Liver (tissue), 9 donors: ENCODE measurements at regions not wholly inside any gene's neighbourhood (a gene's known extent, or its start where the extent isn't known, plus 50 kb on each side); places are given as distances from the start of the nearest gene placed in this dataset. TPM values are rescaled to one million over a fixed set of nuclear protein-coding genes. Genes with fewer than 3 reads are reported as not detected.

Experiments used
- DNase-seq: peaks from one replicate; pipeline ENCODE4 v3.0.0-alpha.2; 2017; ENCODE audit warnings: low spot score
- H3K27ac ChIP-seq, 2 donors: one replicate each; pipeline ENCODE4 v1.7.0; 2013; ENCODE audit warnings: inconsistent platforms in 2 of 2, low read length in 2 of 2, control low read depth in 1 of 2, low read depth in 1 of 2, mild to moderate bottlenecking in 1 of 2
- H3K27me3 ChIP-seq, 4 donors: one replicate each; pipeline versions ENCODE4 v1.6.1 to v1.7.0; 2013; ENCODE audit warnings: low read length in 3 of 4, inconsistent platforms in 1 of 4, mild to moderate bottlenecking in 1 of 4, moderate library complexity in 1 of 4; ENCODE audit not compliant: control insufficient read depth in 4 of 4, insufficient read depth in 4 of 4
- H3K36me3 ChIP-seq, 4 donors: one replicate each; pipeline versions ENCODE4 v1.6.1 to v1.7.0; 2013; ENCODE audit warnings: low read length in 3 of 4, mild to moderate bottlenecking in 3 of 4, low read depth in 1 of 4, moderate library complexity in 1 of 4; ENCODE audit not compliant: control insufficient read depth in 4 of 4, insufficient read depth in 3 of 4
- H3K4me1 ChIP-seq, 4 donors: one replicate each; pipeline versions ENCODE4 v1.6.1 to v1.7.0; 2013; ENCODE audit warnings: low read length in 3 of 4, mild to moderate bottlenecking in 3 of 4, moderate library complexity in 1 of 4; ENCODE audit not compliant: control insufficient read depth in 4 of 4, insufficient read depth in 4 of 4
- H3K4me3 ChIP-seq, 3 donors: one replicate each; pipeline versions ENCODE4 v1.6.1 to v1.7.0; 2013; ENCODE audit warnings: low read length in 3 of 3, control low read depth in 1 of 3, low read depth in 1 of 3, mild to moderate bottlenecking in 1 of 3
- H3K9ac ChIP-seq, 2 donors: one replicate each; pipeline ENCODE4 v1.7.0; 2013; ENCODE audit warnings: low read length in 2 of 2, mild to moderate bottlenecking in 2 of 2, moderate library complexity in 2 of 2, control low read depth in 1 of 2, low read depth in 1 of 2
- H3K9me3 ChIP-seq, 4 donors: one replicate each; pipeline versions ENCODE4 v1.6.1 to v1.7.0; 2013; ENCODE audit warnings: low read length in 3 of 4; ENCODE audit not compliant: control insufficient read depth in 4 of 4
- ATF3 ChIP-seq: IDR thresholded peaks from 2 replicates; pipeline ENCODE4 v1.6.1; 2016; ENCODE audit warnings: antibody characterized with exemption
- CTCF ChIP-seq: fragments of 150-350 bp; IDR thresholded peaks from 2 replicates; pipeline ENCODE4 v1.5.1; 2017; ENCODE audit warnings: improper control_type of control experiment, low read depth, low read length; ENCODE audit not compliant: missing input control
- FOXA2 ChIP-seq: IDR thresholded peaks from 2 replicates; pipeline ENCODE4 v1.6.1; 2016; ENCODE audit warnings: antibody characterized with exemption
- TAF1 ChIP-seq: conservative IDR thresholded peaks from 2 replicates; pipeline ENCODE4 v1.6.1; 2016; ENCODE audit warnings: antibody characterized with exemption, mild to moderate bottlenecking
- YY1 ChIP-seq: IDR thresholded peaks from 2 replicates; pipeline ENCODE4 v1.6.1; 2016; ENCODE audit warnings: antibody characterized with exemption, mild to moderate bottlenecking
- WGBS: extraction: QIAGEN DNeasy Blood & Tissue Kit; methylation state at CpG from one replicate; pipeline ENCODE4 v1.1.7; 2013; 5-methylcytosine and 5-hydroxymethylcytosine counted together
- small RNA-seq: library from RNA; depleted of rRNA; stranded (forward); fragments of <200 nt; gene quantifications from one replicate; pipeline ENCODE3, GENCODE V24; 2014
- TF ChIP-seq, protein P1 (sequence below): IDR thresholded peaks from 2 replicates; pipeline ENCODE4 v1.6.1; 2016; ENCODE audit warnings: antibody characterized with exemption
- donor health status: healthy.
- donor health status: healthy.
- donor health status: healthy.
- donor health status: healthy.
- donor health status: healthy.

GRCh38 chr16:27736431-27736830 is 186.5 kb downstream of the KATNIP start:
- Histone ChIP-seq H3K27ac (no peak overlapping the region), H3K36me3 (peaks cover 0 to 3% (median 0%) of the 10 kb centered on the region in 4 donors), H3K4me1 (no peaks in the 10 kb centered on the region), H3K9ac (no peak overlapping the region), H3K4me3 (no peak overlapping the region), H3K9me3 (no peaks in the 10 kb centered on the region), H3K27me3 (no peaks in the 10 kb centered on the region)
- WGBS: 88% methylated on average over 6 of the region's 6 CpGs
- no peak for TF ChIP-seq TAF1
- TF ChIP-seq, protein P1, sequence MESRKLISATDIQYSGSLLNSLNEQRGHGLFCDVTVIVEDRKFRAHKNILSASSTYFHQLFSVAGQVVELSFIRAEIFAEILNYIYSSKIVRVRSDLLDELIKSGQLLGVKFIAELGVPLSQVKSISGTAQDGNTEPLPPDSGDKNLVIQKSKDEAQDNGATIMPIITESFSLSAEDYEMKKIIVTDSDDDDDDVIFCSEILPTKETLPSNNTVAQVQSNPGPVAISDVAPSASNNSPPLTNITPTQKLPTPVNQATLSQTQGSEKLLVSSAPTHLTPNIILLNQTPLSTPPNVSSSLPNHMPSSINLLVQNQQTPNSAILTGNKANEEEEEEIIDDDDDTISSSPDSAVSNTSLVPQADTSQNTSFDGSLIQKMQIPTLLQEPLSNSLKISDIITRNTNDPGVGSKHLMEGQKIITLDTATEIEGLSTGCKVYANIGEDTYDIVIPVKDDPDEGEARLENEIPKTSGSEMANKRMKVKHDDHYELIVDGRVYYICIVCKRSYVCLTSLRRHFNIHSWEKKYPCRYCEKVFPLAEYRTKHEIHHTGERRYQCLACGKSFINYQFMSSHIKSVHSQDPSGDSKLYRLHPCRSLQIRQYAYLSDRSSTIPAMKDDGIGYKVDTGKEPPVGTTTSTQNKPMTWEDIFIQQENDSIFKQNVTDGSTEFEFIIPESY: no peak
- DNase-seq: no peak

GRCh38 chr16:27737513-27737912 is 187.6 kb downstream of the KATNIP start:
- no peak for DNase-seq

More at GRCh38 chr16:27737513-27737912, 187.6 kb downstream of the KATNIP start:
- H3K9ac ChIP-seq: no peak overlapping the region
- H3K27ac ChIP-seq: no peak overlapping the region
- H3K4me1 ChIP-seq: no peaks in the 10 kb centered on the region
- TF ChIP-seq CTCF (no peak), FOXA2 (no peak), ATF3 (no peak), YY1 (no peak)
- peaks cover 0 to 3% (median 0%) of the 10 kb centered on the region in 4 donors for H3K36me3 ChIP-seq
- H3K9me3 ChIP-seq: no peaks in the 10 kb centered on the region
- no peaks in the 10 kb centered on the region for H3K27me3 ChIP-seq
- no peak overlapping the region for H3K4me3 ChIP-seq
- WGBS: 94% methylated on average over 11 of the region's 11 CpGs

Small RNAs in the stretch of these regions (small RNA-seq; reads per million reads assigned to genes)
- gene RF00019: not detected
